NCI-H69 (cell line): ENCODE measurements at regions not wholly inside any gene's neighbourhood (a gene's known extent, or its start where the extent isn't known, plus 50 kb on each side); places are given as distances from the start of the nearest gene placed in this dataset.

Experiments used
- DNase-seq: peaks from one replicate; lab custom pipeline; 2025; lab: John Stamatoyannopoulos, UW

DNA sequence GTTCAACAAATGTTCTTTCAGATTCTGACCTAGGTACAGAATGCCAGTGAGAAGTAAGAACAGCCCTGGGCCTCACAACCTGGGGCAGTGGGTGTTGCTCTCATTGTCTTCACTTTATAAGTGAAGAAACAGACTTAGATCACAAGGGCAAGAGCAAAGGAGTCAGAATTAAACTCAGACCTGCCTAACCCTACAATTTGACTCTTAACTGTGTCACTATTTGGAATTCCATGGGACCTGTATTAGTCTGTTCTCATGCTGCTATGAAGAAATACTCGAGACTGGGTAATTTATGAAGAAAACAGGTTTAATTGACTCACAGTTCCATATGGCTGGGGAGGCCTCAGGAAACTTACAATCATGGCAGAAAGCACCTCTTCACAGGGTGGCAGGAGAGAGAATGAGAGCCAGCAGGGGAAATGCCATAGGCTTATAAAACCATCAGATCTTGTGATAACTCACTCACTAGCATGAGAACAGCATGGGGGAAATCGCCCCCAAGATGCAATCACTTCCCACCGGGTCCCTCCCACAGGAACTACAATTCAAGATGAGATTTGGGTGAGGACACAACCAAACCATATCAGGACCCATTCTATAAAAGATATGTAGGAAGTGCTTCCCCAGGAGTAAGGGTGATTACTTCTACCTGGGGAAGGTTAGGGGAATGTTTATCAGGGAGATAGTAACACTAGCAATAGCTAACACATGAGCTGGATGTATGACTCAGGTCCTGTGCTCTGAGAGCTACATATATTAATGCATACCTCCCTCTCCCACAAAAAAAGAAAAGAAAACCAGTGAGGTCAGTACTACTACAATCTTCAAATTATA, 270.1 kb downstream of the SOX9 start:
- no peak for DNase-seq

GRCh38 chr17:72392056-72393010, 271.5 kb downstream of the SOX9 start:
- DNase-seq, result no peak

GRCh38 chr17:72393553-72393952, 272.7 kb downstream of the SOX9 start:
- DNase-seq, result no peak

DNA sequence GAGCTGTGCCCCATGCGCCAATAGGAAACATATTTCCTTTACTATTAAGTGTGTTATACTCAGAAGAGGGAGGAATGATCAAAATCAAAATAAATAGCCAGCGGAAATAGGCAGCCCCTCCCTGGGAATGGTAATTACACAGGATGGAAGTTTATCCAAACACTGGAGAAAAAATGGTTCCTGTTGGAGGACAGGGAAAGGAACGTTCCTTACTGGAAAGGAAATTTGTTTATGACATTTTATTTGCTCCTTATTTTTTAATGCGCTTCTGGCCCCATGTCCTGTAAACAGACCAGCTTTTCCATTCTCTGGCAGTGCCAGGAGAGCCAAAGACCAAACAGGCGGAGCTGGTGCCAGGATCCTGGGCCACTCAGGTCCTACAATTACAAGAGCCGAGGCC, 273.7 kb downstream of the SOX9 start:
- peak; percentile 48 for DNase-seq

- DNase-seq, result no peak
These were observed 275.3 kb downstream of the SOX9 start for GRCh38 chr17:72396121-72396520.

DNA sequence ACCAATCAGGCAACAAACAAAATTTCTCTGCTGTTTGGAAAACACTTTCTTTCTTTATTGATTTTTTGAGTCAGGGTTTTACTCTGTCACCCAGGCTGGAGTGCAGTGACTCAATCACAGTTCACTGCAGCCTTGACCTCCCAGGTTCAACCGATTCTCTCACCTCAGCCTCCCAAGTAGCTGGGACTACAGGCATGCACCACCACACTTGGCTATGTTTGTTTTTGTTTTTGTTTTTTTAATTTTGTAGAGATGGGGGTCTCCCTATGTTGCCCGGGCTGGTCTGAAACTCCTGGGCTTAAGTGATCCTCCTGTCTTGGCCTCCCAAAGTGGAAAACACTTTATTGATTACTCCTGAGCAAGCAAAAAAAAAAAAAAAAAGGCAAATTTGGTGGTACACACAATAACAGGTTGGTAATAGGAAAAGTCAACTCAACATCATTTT, 276.4 kb downstream of the SOX9 start:
- no peak for DNase-seq

DNA sequence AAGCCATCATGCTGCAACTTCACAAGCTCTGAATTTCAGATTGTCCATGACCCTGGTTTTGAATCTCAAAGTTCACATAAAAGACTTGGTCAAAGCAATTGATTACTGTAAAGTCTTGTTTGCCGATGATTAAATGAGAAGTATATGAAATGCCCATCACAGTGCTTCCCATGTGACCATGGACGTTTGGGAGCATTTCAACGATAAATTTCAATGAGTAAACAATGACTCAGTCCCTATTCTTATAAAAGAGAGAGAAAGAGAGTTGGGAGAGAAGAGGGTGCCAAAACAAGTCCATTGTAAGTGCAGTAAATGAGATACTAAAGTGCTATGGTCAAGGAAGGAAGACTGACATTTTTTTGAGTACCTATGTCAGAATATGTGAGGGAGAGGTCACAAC, 276.9 kb downstream of the SOX9 start:
- no peak for DNase-seq

DNA sequence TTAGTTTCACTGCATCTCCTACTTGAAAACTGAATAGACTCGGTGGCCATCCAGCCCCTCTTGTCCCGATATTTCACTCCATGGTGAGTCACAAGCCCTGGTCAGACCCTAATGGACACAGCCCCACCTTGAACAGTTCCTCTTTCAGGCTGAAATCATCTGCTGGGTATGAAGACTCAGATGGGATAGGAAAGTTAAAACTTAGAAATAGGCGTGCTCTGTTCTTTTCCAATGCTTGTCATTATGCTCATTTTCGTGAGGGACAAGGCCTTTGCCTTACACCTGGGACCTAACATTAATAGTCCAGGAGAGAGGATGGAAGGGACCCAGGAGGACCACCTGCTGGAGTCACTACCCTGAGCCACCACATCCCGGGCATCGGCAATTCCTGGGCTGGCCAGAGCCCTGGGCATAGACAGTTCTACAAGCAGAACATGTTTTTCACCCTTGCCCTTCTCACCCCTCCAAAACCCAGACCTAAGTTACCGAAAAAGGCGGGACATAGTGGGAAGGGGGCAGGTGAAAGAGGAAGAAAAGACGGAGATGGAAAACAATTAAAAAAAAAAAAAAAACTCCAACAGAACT, 278.3 kb downstream of the SOX9 start:
- no peak for DNase-seq

DNA sequence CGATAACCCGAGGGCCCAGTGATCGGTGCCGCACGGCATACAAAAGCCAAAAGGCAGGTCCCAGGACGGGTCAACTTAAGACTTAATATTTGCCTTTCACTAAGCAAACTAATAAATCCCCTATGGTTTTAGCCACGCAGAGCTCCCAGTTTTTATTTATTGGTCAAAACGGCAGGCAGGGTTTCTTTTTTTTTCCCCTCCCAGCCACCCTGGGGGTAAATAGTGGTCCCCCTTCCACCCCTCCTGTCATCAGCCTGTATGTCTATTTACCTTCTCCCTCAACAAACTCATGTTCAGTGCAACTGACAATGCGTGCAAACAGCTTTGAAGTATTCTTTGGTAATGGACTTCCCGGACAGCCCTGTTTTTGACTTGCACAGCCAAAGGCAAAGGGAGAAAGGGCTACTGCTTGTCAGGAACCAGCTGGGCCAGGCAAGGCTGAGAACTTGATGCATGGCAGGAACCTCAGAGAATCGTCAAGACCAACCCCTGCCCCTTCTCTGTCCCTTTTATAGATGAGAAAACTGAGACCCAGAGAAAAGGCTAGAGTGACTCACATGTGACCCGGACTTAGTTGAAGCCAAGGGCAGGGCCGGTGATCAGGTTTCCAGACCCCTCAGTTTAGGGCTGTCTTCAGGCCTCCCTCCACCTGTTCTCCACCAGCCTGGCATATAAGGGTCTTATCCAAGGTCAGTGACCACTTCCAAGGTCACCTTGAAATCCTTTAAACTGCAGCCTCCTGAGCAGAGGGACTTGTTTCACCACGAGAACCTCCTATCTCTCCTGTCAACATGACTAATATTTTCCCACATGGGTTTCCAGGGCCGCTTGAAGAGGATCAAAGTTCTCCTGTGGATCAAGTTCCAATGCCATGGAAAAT, 279.0 kb downstream of the SOX9 start:
- no peak for DNase-seq

DNA sequence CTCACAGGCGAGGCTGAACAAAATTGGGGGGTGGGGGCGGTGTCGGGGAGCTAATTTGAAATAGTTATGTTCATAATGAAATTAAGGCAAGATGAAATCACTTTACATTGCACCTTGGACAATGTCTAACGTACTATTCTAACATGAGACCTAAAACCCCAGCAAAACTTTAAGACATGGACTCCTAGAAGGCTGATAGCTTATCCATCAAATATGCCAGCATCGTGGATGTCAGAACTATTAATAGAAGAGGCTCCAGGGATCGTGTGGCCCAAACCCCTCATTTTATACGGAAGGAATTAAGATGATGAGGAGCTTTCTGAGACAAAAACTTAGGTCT, 279.6 kb downstream of the SOX9 start:
- DNase-seq, result no peak

DNA sequence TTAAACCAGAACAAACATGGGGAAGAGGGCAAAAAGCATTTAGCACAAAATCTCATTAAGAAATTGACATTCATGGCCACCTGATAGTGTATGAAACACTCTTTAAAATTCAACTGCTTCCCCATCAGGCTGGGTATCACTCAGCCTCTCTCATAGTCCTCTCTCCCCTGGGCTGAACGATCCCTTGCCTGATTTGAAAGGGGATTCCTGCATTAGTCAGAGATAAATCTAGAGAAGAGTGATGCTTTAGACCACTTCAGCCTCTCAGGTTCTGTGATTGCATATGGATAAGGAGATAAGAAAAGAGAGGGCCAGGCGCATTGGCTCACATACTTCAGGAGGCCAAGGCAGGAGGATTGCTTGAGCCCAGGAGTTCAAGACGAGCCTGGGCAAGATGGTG, 280.0 kb downstream of the SOX9 start:
- no peak for DNase-seq

DNA sequence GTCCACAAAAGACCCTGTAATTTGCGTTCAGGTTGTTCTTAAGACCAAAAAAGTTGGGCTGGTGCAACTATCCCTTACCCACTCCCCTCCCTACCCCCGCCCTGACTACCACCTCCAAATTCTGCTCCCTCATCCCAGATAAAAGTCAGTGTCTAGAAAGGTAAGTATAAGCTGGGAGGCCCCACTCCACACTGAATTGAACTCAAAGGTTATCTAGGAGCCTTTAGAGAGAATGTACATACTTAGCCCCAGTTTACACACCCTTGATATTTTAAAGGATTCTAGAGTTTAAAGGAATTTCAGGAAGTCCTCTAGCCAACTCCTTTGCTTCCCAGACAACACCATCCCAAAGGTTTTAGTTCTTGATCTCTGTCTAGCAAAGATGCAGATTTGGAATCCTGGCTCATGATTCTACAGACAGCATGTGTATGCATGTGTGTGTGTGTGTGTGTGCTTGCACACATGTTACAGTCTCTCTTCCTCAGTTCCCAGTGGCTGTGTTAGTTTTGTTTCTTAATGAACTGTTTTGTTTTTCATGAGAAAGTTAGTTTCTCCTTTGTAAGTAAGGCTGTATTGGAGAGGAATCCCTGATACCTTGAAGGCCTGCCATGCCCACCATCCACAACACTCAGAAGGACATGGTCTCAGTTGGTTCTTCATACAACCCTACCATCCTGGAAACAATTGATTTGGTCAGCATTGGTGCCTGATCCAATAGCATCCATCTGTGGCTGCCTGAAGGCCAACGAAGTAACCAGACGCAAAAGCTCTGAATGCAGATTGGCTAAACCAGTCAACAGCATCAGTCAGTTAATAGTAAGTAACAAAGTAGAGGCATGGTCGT, 281.3 kb downstream of the SOX9 start:
- no peak for DNase-seq

DNA sequence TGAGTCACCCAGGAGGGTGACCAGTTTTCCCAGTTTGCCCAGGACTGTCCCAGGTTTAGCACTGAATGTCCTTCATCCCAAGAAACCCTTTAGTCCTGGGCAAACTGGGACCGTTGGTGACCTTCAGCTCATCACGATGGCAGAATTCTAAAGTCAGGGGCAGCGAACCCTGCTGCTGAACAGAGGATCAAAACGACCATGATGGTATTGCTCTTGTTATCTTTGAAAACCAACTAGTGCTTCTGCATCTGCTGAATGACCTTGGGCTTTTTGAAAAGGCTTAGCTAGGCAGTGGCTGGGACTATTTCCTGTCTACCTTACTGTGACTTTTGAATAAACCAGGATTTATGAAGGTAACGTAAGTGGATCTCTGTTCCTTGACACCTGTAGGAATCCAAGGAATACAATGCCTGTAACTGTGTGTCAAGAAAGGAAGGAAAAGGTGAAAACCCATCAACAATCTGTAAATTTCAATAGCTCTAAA, 281.9 kb downstream of the SOX9 start:
- no peak for DNase-seq

GRCh38 chr17:72403713-72404209, 282.9 kb downstream of the SOX9 start:
- DNase-seq, result no peak

DNA sequence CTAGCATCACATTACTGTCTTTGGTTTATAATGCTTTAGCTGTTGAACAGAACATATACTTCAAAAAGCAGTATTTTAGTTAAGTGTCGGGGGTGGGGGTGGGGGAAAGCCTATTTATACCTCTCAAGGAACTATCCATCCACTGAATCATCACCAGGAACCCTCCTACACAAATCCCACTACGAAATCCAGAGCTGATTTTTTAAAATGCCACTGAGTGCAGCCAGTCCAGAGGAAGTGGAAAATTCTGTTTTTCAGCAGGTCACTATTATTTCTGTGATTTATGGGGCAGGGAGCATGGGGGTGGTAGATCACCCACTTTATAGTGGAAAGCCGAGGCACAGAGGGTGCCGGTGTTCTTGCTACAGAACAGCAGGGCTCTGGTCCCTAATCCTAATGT, 284.1 kb downstream of the SOX9 start:
- no peak for DNase-seq

DNA sequence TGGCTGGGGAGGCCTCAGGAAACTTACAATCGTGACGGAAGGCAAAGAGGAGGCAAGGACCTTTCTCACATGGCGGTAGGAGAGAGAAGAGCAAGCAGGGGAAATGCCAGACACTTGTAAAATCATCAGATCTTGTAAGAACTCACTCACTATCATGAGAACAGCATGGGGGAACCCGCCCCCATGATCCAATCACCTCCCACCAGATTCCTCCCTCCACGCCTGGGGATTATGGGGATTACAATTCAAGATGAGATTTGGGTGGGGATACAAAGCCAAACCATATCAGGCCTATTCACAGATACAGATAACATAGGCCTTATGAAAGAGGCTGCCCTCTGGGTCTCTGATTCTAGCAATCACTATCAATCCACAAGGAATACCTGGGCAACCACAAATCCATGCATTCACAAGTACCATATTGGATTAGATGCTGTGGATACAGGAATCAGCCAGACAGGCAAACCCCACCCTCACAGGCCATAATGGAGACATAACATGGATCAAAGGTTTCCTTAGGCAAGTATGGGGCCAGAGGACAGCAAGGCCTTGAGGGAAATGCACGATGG, 284.9 kb downstream of the SOX9 start:
- DNase-seq, result no peak

DNA sequence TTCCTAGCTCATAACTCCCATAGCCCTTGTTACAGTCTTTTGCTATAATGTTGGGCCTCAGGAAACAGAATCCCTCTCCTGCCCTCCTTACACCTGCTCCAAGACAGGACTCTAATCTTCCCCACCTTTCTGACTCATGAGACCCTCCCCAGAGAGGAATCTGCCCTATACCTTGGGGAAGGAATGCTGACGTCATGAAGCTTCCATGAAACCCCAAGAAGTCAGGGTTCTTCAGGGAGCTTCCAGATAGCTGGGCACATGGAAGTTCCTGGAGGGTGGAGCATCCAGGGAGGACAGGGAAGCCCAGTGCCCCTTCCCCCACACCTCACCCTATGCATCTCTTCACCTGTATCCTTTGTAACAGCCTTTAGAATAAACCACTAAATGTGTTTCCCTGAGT, 285.7 kb downstream of the SOX9 start:
- DNase-seq, result no peak

GRCh38 chr17:72407336-72407909, 286.6 kb downstream of the SOX9 start:
- DNase-seq, result peak; percentile 97

- DNase-seq, result peak; percentile 54
These were observed 287.1 kb downstream of the SOX9 start for GRCh38 chr17:72407931-72408330.

- DNase-seq, result no peak
These were observed 287.8 kb downstream of the SOX9 start for GRCh38 chr17:72408641-72409040.
